GM12878 (cell line): ENCODE measurements at regions not wholly inside any gene's neighbourhood (a gene's known extent, or its start where the extent isn't known, plus 50 kb on each side); places are given as distances from the start of the nearest gene placed in this dataset.

Experiments
- ATAC-seq: fragments of 200-7000 bp; cut with Tn5 transposase; 3 replicates; pipeline ENCODE4 v1.9.1; 2020; ENCODE audit warnings: mild to moderate bottlenecking, moderate library complexity
- BruUV-seq: library from RNA; stranded (reverse); fragments of 400-500 nt; replicated peaks from 2 replicates; lab custom pipeline; 2021; lab: Mats Ljungman, UMichigan
- CTCF ChIA-PET: fragments of 300-600 bp; sonication (Branson Sonifier 250); formaldehyde crosslinking; extraction: SDS; loops from one replicate; lab custom pipeline; 2021; ENCODE audit warnings: inconsistent platforms; lab: Yijun Ruan, JAX
- POLR2A ChIA-PET: fragments of 350-600 bp; formaldehyde crosslinking; extraction: SDS; loops from one replicate; lab custom pipeline; 2021; ENCODE audit warnings: inconsistent platforms; lab: Charles Lee
- RAD21 ChIA-PET: fragments of 300-600 bp; sonication (Branson Sonifier 250); formaldehyde crosslinking; loops from one replicate; lab custom pipeline; 2023; ENCODE audit warnings: antibody characterized with exemption; ENCODE audit not compliant: unreplicated experiment; lab: Charles Lee
- SMC1A ChIA-PET: fragments of 300-600 bp; sonication (Branson Sonifier 250); formaldehyde crosslinking; loops from one replicate; lab custom pipeline; 2023; ENCODE audit not compliant: unreplicated experiment, uncharacterized antibody; lab: Charles Lee
- DNase-seq: peaks from one replicate; pipeline ENCODE4 v3.0.0-alpha.2; 2011; ENCODE audit warnings: low read depth, low spot score
- FAIRE-seq: peaks from 3 replicates; lab custom pipeline; 2011; peaks lifted over from hg19 to GRCh38; lab: Jason Lieb, UNC
- H2AFZ ChIP-seq: 2 replicates; pipeline ENCODE4 v1.6.0; 2011; ENCODE audit warnings: low read depth, low read length, control low read depth; ENCODE audit not compliant: control insufficient read depth
- H3K27ac ChIP-seq: 2 replicates; pipeline ENCODE4 v1.5.1; 2011; ENCODE audit warnings: control low read depth; ENCODE audit not compliant: control insufficient read depth, insufficient read depth
- H3K27me3 ChIP-seq, 2 experiments: replicated peaks in 1 of 2; 2 replicates each; pipeline versions ENCODE4 v1.6.0 to v1.6.1; 2011; ENCODE audit warnings: low read length in 1 of 2; ENCODE audit not compliant: control insufficient read depth in 2 of 2, insufficient read depth in 2 of 2
- H3K36me3 ChIP-seq, 2 experiments: 2 replicates each; pipeline ENCODE4 v1.5.1; 2011; ENCODE audit warnings: low read length in 1 of 2; ENCODE audit not compliant: control insufficient read depth in 2 of 2, insufficient read depth in 2 of 2
- H3K4me1 ChIP-seq: 2 replicates; pipeline ENCODE4 v1.6.1; 2011; ENCODE audit warnings: mild to moderate bottlenecking, low read length, moderate library complexity, mixed read lengths; ENCODE audit not compliant: control insufficient read depth, insufficient read depth
- H3K4me2 ChIP-seq: 2 replicates; pipeline ENCODE4 v1.6.0; 2011; ENCODE audit warnings: control low read depth; ENCODE audit not compliant: control insufficient read depth, insufficient read depth
- H3K4me3 ChIP-seq: fragments of 200-600 bp; sonication (generic); 2 replicates; pipeline ENCODE4 v1.5.1; 2016
- H3K79me2 ChIP-seq: 2 replicates; pipeline ENCODE4 v1.6.0; 2011; ENCODE audit warnings: low read length; ENCODE audit not compliant: control insufficient read depth, insufficient read depth
- H3K9ac ChIP-seq: 2 replicates; pipeline ENCODE4 v1.8.0; 2011; ENCODE audit warnings: low read length, control low read depth, mixed read lengths; ENCODE audit not compliant: control insufficient read depth, insufficient read depth
- H3K9me3 ChIP-seq: replicated peaks from 3 replicates; pipeline ENCODE4 v1.5.1; 2011; ENCODE audit warnings: mild to moderate bottlenecking, low read length; ENCODE audit not compliant: control insufficient read depth, insufficient read depth
- H4K20me1 ChIP-seq: 2 replicates; pipeline ENCODE4 v1.6.0; 2011; ENCODE audit not compliant: control insufficient read depth, insufficient read depth
- BCL3 ChIP-seq: IDR thresholded peaks from 2 replicates; pipeline ENCODE4 v1.6.1; 2011; ENCODE audit warnings: borderline replicate concordance, low read depth, mild to moderate bottlenecking, moderate library complexity, low read length; ENCODE audit not compliant: insufficient read depth, poor library complexity, severe bottlenecking
- CTCF ChIP-seq, 3 experiments: IDR thresholded peaks in 2 of 3; conservative IDR thresholded peaks in 1 of 3; 2 replicates each; pipeline ENCODE4 v1.5.1; 2011; ENCODE audit warnings: low read depth in 3 of 3, low read length in 3 of 3, mild to moderate bottlenecking in 3 of 3, control low read depth in 2 of 3, moderate library complexity in 2 of 3, inconsistent platforms in 1 of 3, mixed read lengths in 1 of 3; ENCODE audit not compliant: control insufficient read depth in 2 of 3, insufficient read depth in 1 of 3; ENCODE audit errors: extremely low read depth in 1 of 3
- DPF2 ChIP-seq: fragments of 450-650 bp; IDR thresholded peaks from 2 replicates; pipeline ENCODE4 v1.6.1; 2017; ENCODE audit warnings: mild to moderate bottlenecking
- RAD21 ChIP-seq: IDR thresholded peaks from 2 replicates; pipeline ENCODE4 v1.6.1; 2011; ENCODE audit warnings: mild to moderate bottlenecking, low read depth, low read length, moderate library complexity; ENCODE audit not compliant: insufficient read depth
- SMC3 ChIP-seq: IDR thresholded peaks from 2 replicates; pipeline ENCODE4 v1.6.1; 2011; ENCODE audit warnings: low read length, improper control_type of control experiment, borderline replicate concordance
- SREBF1 ChIP-seq: IDR thresholded peaks from 2 replicates; pipeline ENCODE4 v1.6.1; 2012; ENCODE audit warnings: mild to moderate bottlenecking, low read length
- TCF7 ChIP-seq: IDR thresholded peaks from 2 replicates; pipeline ENCODE4 v1.6.1; 2014; ENCODE audit warnings: antibody characterized with exemption, borderline replicate concordance
- ZNF687 ChIP-seq: fragments of 450-650 bp; IDR thresholded peaks from 2 replicates; pipeline ENCODE4 v1.6.1; 2017; ENCODE audit warnings: mild to moderate bottlenecking, moderate library complexity
- WGBS: methylation state at CpG from one replicate; pipeline ENCODE4 v1.1.6; 2016; ENCODE audit warnings: low lambda C conversion rate; ENCODE audit not compliant: insufficient replicate concordance, insufficient coverage; ENCODE audit errors: missing lambda C conversion rate; 5-methylcytosine and 5-hydroxymethylcytosine counted together
- in situ Hi-C: fragments of 300-500 bp; cut with MboI; formaldehyde crosslinking; loops from 9 replicates; pipeline ENCODE4 v1.14.3; 2018; ENCODE audit warnings: mixed read lengths
- intact Hi-C: fragments of 100-400 bp; cut with micrococcal nuclease; formaldehyde crosslinking; loops from one replicate; pipeline ENCODE4 v1.14.2; 2022; ENCODE audit not compliant: unreplicated experiment

- H3K4me2 ChIP-seq, result no peak overlapping the region
- ATAC-seq (peak; percentile 75), DNase-seq (peak; percentile 15), FAIRE-seq (peak; percentile 81)
- no peak overlapping the region for H2AFZ ChIP-seq
- ChIA-PET CTCF (interaction anchor here (0.8 to 4.4 kb wide), 18 partner anchors 9 to 707 kb away, joined by 3 to 73 read pairs (median 4); no protein-coding TSS in a partner anchor), POLR2A (no interaction called here), SMC1A (interaction anchor here (0.7 to 3.4 kb wide), 12 partner anchors 8 to 1383 kb away, joined by 3 to 27 read pairs (median 3); no protein-coding TSS in a partner anchor), RAD21 (interaction anchor here (1.3 to 2.3 kb wide), 3 partner anchors 643 to 654 kb away, joined by 5 to 11 read pairs (median 10); no protein-coding TSS in a partner anchor)
- H3K9me3 ChIP-seq, result no peaks in the 10 kb centered on the region
- no peaks in the 10 kb centered on the region for H3K27me3 ChIP-seq
- H3K9ac ChIP-seq, result no peak overlapping the region
- in situ Hi-C loops, result loop anchor here (5.0 kb wide), 1 partner anchor 650 kb away; no protein-coding TSS in a partner anchor
- H3K36me3 ChIP-seq, result no peaks in the 10 kb centered on the region
- no peak overlapping the region for H3K27ac ChIP-seq
- no peaks in the 10 kb centered on the region for H3K79me2 ChIP-seq
- no peaks in the 10 kb centered on the region for H3K4me1 ChIP-seq
- no peak overlapping the region for H3K4me3 ChIP-seq
- TF ChIP-seq TCF7, result 0 out of 2 replicates have a peak, but pooled peaks have one; percentile 55
- no peak for TF ChIP-seq SREBF1
- peak; percentile 95 for TF ChIP-seq SMC3
- TF ChIP-seq BCL3, result no peak
- TF ChIP-seq ZNF687, result no peak
- no peak for TF ChIP-seq DPF2
- peak; percentile 96 for TF ChIP-seq RAD21
- TF ChIP-seq CTCF (IDR thresholded peaks at IDR 0.05 in 2 of 3, conservative IDR thresholded peaks at IDR 0.05 in 1 of 3; ENCODE audit: control insufficient read depth in 2 of 3, extremely low read depth in 1 of 3, insufficient read depth in 1 of 3, low read depth in 3 of 3, low read length in 3 of 3), result peak; percentile 89 to 98 (median 95)
- TF ChIP-seq, all 136 proteins: peak for 4
- 0% methylated on average over 1 of the region's 1 CpG for WGBS
- no TSS peak for BruUV-seq
- no peaks in the 10 kb centered on the region for H4K20me1 ChIP-seq
- intact Hi-C loops, result loop anchor here (1.0 kb wide), 2 partner anchors 643 to 654 kb away; no protein-coding TSS in a partner anchor
Observed at GRCh38 chr18:6521803-6522418, 107.2 kb upstream of the L3MBTL4 start.
